ENCODE measurements at regions not wholly inside any gene's neighbourhood (a gene's known extent, or its start where the extent isn't known, plus 50 kb on each side); places are given as distances from the start of the nearest gene placed in this dataset.
"Not testable (repeated sequence)": the region's sequence is repeated elsewhere in the genome, so short reads cannot be mapped to it uniquely, and the experiment has no call there.

GRCh38 chr16:26827386-26827785, 239.3 kb upstream of the C16orf82 start:
- H3K4me3 ChIP-seq (ENCODE audit: low read depth, low read length) = no peak overlapping the region

GRCh38 chr16:26830428-26831127, 236.1 kb upstream of the C16orf82 start:
- no peak for TF ChIP-seq CTCF (IDR thresholded peaks at IDR 0.05; ENCODE audit: control insufficient read depth, extremely low read depth, insufficient read depth)
- DNase-seq (ENCODE audit: low read depth) = no peak
- no peak overlapping the region for H3K4me3 ChIP-seq (ENCODE audit: low read depth, low read length)

More at GRCh38 chr16:26827386-26827785, 239.3 kb upstream of the C16orf82 start:
- no peak for TF ChIP-seq CTCF (IDR thresholded peaks at IDR 0.05; ENCODE audit: control insufficient read depth, extremely low read depth, insufficient read depth)
- no peak for DNase-seq (ENCODE audit: low read depth)

GRCh38 chr16:26836114-26836513, 230.6 kb upstream of the C16orf82 start:
- DNase-seq (ENCODE audit: low read depth); H3K4me3 ChIP-seq (ENCODE audit: low read depth, low read length): not testable (repeated sequence)

GRCh38 chr16:26838931-26839330, 227.8 kb upstream of the C16orf82 start:
- no peak for TF ChIP-seq CTCF (IDR thresholded peaks at IDR 0.05; ENCODE audit: control insufficient read depth, extremely low read depth, insufficient read depth)
- no peak overlapping the region for H3K4me3 ChIP-seq (ENCODE audit: low read depth, low read length)
- no peak for DNase-seq (ENCODE audit: low read depth)

- no peak for TF ChIP-seq CTCF (IDR thresholded peaks at IDR 0.05; ENCODE audit: control insufficient read depth, extremely low read depth, insufficient read depth)
- H3K4me3 ChIP-seq (ENCODE audit: low read depth, low read length) = no peak overlapping the region
Observed at GRCh38 chr16:26840691-26841090, 226.0 kb upstream of the C16orf82 start.

GRCh38 chr16:26856271-26856670, 210.5 kb upstream of the C16orf82 start:
- DNase-seq (ENCODE audit: low read depth) = no peak
- H3K4me3 ChIP-seq (ENCODE audit: low read depth, low read length) = no peak overlapping the region
- TF ChIP-seq CTCF (IDR thresholded peaks at IDR 0.05; ENCODE audit: control insufficient read depth, extremely low read depth, insufficient read depth) = no peak

More at GRCh38 chr16:26840691-26841090, 226.0 kb upstream of the C16orf82 start:
- no peak for DNase-seq (ENCODE audit: low read depth)

GRCh38 chr16:26856791-26857190, 209.9 kb upstream of the C16orf82 start:
- TF ChIP-seq CTCF (IDR thresholded peaks at IDR 0.05; ENCODE audit: control insufficient read depth, extremely low read depth, insufficient read depth) = no peak
- no peak overlapping the region for H3K4me3 ChIP-seq (ENCODE audit: low read depth, low read length)
- no peak for DNase-seq (ENCODE audit: low read depth)
